ENCODE measurements at regions not wholly inside any gene's neighbourhood (a gene's known extent, or its start where the extent isn't known, plus 50 kb on each side); places are given as distances from the start of the nearest gene placed in this dataset.
"Not testable (repeated sequence)": the region's sequence is repeated elsewhere in the genome, so short reads cannot be mapped to it uniquely, and the experiment has no call there.

- TF ChIP-seq, protein P1, sequence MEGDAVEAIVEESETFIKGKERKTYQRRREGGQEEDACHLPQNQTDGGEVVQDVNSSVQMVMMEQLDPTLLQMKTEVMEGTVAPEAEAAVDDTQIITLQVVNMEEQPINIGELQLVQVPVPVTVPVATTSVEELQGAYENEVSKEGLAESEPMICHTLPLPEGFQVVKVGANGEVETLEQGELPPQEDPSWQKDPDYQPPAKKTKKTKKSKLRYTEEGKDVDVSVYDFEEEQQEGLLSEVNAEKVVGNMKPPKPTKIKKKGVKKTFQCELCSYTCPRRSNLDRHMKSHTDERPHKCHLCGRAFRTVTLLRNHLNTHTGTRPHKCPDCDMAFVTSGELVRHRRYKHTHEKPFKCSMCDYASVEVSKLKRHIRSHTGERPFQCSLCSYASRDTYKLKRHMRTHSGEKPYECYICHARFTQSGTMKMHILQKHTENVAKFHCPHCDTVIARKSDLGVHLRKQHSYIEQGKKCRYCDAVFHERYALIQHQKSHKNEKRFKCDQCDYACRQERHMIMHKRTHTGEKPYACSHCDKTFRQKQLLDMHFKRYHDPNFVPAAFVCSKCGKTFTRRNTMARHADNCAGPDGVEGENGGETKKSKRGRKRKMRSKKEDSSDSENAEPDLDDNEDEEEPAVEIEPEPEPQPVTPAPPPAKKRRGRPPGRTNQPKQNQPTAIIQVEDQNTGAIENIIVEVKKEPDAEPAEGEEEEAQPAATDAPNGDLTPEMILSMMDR (IDR thresholded peaks at IDR 0.05; ENCODE audit: low read depth, low read length, missing input control): not testable (repeated sequence)
- TF ChIP-seq, protein P2, sequence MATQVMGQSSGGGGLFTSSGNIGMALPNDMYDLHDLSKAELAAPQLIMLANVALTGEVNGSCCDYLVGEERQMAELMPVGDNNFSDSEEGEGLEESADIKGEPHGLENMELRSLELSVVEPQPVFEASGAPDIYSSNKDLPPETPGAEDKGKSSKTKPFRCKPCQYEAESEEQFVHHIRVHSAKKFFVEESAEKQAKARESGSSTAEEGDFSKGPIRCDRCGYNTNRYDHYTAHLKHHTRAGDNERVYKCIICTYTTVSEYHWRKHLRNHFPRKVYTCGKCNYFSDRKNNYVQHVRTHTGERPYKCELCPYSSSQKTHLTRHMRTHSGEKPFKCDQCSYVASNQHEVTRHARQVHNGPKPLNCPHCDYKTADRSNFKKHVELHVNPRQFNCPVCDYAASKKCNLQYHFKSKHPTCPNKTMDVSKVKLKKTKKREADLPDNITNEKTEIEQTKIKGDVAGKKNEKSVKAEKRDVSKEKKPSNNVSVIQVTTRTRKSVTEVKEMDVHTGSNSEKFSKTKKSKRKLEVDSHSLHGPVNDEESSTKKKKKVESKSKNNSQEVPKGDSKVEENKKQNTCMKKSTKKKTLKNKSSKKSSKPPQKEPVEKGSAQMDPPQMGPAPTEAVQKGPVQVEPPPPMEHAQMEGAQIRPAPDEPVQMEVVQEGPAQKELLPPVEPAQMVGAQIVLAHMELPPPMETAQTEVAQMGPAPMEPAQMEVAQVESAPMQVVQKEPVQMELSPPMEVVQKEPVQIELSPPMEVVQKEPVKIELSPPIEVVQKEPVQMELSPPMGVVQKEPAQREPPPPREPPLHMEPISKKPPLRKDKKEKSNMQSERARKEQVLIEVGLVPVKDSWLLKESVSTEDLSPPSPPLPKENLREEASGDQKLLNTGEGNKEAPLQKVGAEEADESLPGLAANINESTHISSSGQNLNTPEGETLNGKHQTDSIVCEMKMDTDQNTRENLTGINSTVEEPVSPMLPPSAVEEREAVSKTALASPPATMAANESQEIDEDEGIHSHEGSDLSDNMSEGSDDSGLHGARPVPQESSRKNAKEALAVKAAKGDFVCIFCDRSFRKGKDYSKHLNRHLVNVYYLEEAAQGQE (IDR thresholded peaks at IDR 0.05): not testable (repeated sequence)
- TF ChIP-seq HNF4G (IDR thresholded peaks at IDR 0.05); MAX (IDR thresholded peaks at IDR 0.05); RAD21 (IDR thresholded peaks at IDR 0.05); TAF1 (conservative IDR thresholded peaks at IDR 0.05); YY1 (IDR thresholded peaks at IDR 0.05); GABPA (IDR thresholded peaks at IDR 0.05 in 1 of 2, conservative IDR thresholded peaks at IDR 0.05 in 1 of 2); JUND (IDR thresholded peaks at IDR 0.05); FOXA1 (IDR thresholded peaks at IDR 0.05); SP1 (IDR thresholded peaks at IDR 0.05); EGR1 (IDR thresholded peaks at IDR 0.05; ENCODE audit: low read depth in 2 of 2): not testable (repeated sequence)
- TF ChIP-seq, protein P3, sequence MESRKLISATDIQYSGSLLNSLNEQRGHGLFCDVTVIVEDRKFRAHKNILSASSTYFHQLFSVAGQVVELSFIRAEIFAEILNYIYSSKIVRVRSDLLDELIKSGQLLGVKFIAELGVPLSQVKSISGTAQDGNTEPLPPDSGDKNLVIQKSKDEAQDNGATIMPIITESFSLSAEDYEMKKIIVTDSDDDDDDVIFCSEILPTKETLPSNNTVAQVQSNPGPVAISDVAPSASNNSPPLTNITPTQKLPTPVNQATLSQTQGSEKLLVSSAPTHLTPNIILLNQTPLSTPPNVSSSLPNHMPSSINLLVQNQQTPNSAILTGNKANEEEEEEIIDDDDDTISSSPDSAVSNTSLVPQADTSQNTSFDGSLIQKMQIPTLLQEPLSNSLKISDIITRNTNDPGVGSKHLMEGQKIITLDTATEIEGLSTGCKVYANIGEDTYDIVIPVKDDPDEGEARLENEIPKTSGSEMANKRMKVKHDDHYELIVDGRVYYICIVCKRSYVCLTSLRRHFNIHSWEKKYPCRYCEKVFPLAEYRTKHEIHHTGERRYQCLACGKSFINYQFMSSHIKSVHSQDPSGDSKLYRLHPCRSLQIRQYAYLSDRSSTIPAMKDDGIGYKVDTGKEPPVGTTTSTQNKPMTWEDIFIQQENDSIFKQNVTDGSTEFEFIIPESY (IDR thresholded peaks at IDR 0.05): not testable (repeated sequence)
These were observed 62.3 kb upstream of the UBE2Q2 start for GRCh38 chr15:75780995-75781394.
